ENCODE measurements at regions not wholly inside any gene's neighbourhood (a gene's known extent, or its start where the extent isn't known, plus 50 kb on each side); places are given as distances from the start of the nearest gene placed in this dataset.

DNA sequence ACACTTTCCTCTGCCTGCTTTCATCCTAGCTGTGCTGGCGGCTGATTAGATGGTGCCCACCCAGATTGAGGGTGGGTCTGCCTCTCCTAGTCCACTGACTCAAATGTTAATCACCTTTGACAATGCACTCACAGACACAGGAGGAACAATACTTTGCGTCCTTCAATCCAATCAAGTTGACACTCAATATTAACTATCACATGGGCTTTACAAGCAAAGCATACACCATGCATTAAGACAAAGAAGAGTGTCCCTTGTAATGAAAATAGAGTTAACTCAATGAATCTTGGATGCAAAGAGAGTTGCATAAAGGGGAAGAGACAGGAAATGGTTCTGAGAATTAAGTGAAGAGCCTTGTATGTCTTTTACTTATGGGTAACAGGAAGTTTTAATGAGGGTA lies 298.7 kb upstream of the BRINP1 start:
- WGBS (ENCODE audit: extremely low coverage, insufficient coverage, insufficient read length), result no CpG with 5 or more reads among the region's 2 CpGs

DNA sequence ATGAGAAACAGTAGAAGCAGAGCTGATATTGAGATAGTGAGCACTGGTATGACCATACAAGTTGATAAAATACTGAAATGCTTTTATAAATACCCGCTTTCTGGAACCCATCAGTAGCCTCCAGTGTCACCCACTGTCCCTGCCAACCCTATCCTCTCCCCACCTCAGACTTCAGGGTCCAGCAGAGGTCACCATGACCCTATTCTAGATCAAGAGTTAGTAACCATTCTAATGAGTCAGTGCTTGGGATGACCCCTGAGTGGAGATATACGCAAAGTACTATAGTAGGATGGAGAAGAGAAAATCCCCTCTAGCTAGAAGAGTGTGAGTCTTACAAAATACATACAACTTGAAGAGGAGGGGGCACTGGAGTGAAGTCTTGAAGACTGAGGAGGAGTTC lies 297.9 kb upstream of the BRINP1 start:
- Histone ChIP-seq H3K4me1 (ENCODE audit: control insufficient read depth in 1 of 2, insufficient read depth in 2 of 2, low read length in 2 of 2) (no peaks in the 10 kb centered on the region), H2AFZ (ENCODE audit: insufficient read depth, low read length, poor library complexity) (no peak overlapping the region), H3K4me2 (ENCODE audit: low read length) (no peak overlapping the region), H3K23ac (ENCODE audit: low read length) (no peak overlapping the region), H3K79me2 (ENCODE audit: control insufficient read depth, insufficient read depth, low read length, poor library complexity) (no peaks in the 10 kb centered on the region), H2BK12ac (ENCODE audit: low read length) (no peak overlapping the region), H4K8ac (ENCODE audit: low read depth, low read length) (no peak overlapping the region), H4K91ac (ENCODE audit: low read depth, low read length) (no peak overlapping the region), H2BK120ac (ENCODE audit: insufficient read depth, low read length, poor library complexity) (no peak overlapping the region), H2AK5ac (ENCODE audit: low read length) (no peak overlapping the region), H3K36me3 (ENCODE audit: control insufficient read depth in 1 of 2, insufficient read depth in 2 of 2, low read length in 2 of 2) (no peaks in the 10 kb centered on the region), H3K4ac (ENCODE audit: low read depth, low read length) (no peak overlapping the region), H3K4me3 (ENCODE audit: low read depth, low read length) (no peak overlapping the region), H3K27ac (ENCODE audit: low read depth, low read length) (no peak overlapping the region), H3K18ac (ENCODE audit: low read length) (no peak overlapping the region), H3K79me1 (ENCODE audit: low read length) (no peaks in the 10 kb centered on the region), H3K9me3 (ENCODE audit: insufficient read depth, low read depth, low read length) (no peaks in the 10 kb centered on the region), H4K12ac (ENCODE audit: low read depth, low read length) (no peak overlapping the region), H2BK5ac (ENCODE audit: low read depth, low read length, poor library complexity) (no peak overlapping the region), H3K9ac (ENCODE audit: low read length) (no peak overlapping the region), H3K27me3 (ENCODE audit: insufficient read depth, low read length) (no peaks in the 10 kb centered on the region), H3K14ac (ENCODE audit: low read length) (no peak overlapping the region)
- DNase-seq, result no peak
- WGBS (ENCODE audit: extremely low coverage, insufficient coverage, insufficient read length), result no CpG with 5 or more reads among the region's 2 CpGs

More for the DNA sequence above, 298.7 kb upstream of the BRINP1 start:
- H3K4me2 ChIP-seq (ENCODE audit: low read length), result no peak overlapping the region
- no peaks in the 10 kb centered on the region for H3K79me1 ChIP-seq (ENCODE audit: low read length)
- H3K79me2 ChIP-seq (ENCODE audit: control insufficient read depth, insufficient read depth, low read length, poor library complexity), result no peaks in the 10 kb centered on the region
- H2AFZ ChIP-seq (ENCODE audit: insufficient read depth, low read length, poor library complexity), result no peak overlapping the region
- no peaks in the 10 kb centered on the region for H3K36me3 ChIP-seq (ENCODE audit: control insufficient read depth in 1 of 2, insufficient read depth in 2 of 2, low read length in 2 of 2)
- H4K12ac ChIP-seq (ENCODE audit: low read depth, low read length), result no peak overlapping the region
- H3K4me1 ChIP-seq (ENCODE audit: control insufficient read depth in 1 of 2, insufficient read depth in 2 of 2, low read length in 2 of 2), result no peaks in the 10 kb centered on the region
- no peak overlapping the region for H2BK12ac ChIP-seq (ENCODE audit: low read length)
- no peak overlapping the region for H3K4ac ChIP-seq (ENCODE audit: low read depth, low read length)
- no peak overlapping the region for H3K14ac ChIP-seq (ENCODE audit: low read length)
- H3K9me3 ChIP-seq (ENCODE audit: insufficient read depth, low read depth, low read length), result no peaks in the 10 kb centered on the region
- H3K9ac ChIP-seq (ENCODE audit: low read length), result no peak overlapping the region
- H4K8ac ChIP-seq (ENCODE audit: low read depth, low read length), result no peak overlapping the region
- H3K18ac ChIP-seq (ENCODE audit: low read length), result no peak overlapping the region
- H2AK5ac ChIP-seq (ENCODE audit: low read length), result no peak overlapping the region
- no peak for DNase-seq
- H3K27me3 ChIP-seq (ENCODE audit: insufficient read depth, low read length), result no peaks in the 10 kb centered on the region
- H4K91ac ChIP-seq (ENCODE audit: low read depth, low read length), result no peak overlapping the region
- no peak overlapping the region for H3K23ac ChIP-seq (ENCODE audit: low read length)
- H2BK5ac ChIP-seq (ENCODE audit: low read depth, low read length, poor library complexity), result no peak overlapping the region
- H2BK120ac ChIP-seq (ENCODE audit: insufficient read depth, low read length, poor library complexity), result no peak overlapping the region
- H3K27ac ChIP-seq (ENCODE audit: low read depth, low read length), result no peak overlapping the region
- H3K4me3 ChIP-seq (ENCODE audit: low read depth, low read length), result no peak overlapping the region

DNA sequence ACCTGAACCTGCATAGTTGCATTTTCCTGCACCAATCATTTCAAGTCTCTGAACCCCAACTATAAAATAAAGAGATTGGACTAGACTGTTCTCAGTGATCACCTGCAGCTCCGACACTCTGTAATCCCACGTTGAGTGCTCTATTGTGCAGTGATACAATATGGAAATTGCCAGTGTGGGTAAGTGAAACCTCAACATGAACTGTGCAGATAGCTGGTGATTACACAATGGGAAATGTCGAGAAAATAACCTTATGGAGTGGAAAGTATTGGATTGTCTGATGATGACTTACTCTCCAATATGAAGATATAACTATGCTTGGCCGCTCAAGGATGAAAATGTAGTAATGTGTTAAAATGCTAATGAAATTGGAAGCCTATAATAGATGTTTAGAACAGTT lies 293.1 kb upstream of the BRINP1 start:
- Histone ChIP-seq H3K79me2 (ENCODE audit: control insufficient read depth, insufficient read depth, low read length, poor library complexity) (no peaks in the 10 kb centered on the region), H3K79me1 (ENCODE audit: low read length) (no peaks in the 10 kb centered on the region), H2BK120ac (ENCODE audit: insufficient read depth, low read length, poor library complexity) (no peak overlapping the region), H3K36me3 (ENCODE audit: control insufficient read depth in 1 of 2, insufficient read depth in 2 of 2, low read length in 2 of 2) (no peaks in the 10 kb centered on the region), H2AFZ (ENCODE audit: insufficient read depth, low read length, poor library complexity) (no peak overlapping the region), H4K91ac (ENCODE audit: low read depth, low read length) (no peak overlapping the region), H3K9me3 (ENCODE audit: insufficient read depth, low read depth, low read length) (no peaks in the 10 kb centered on the region), H2BK12ac (ENCODE audit: low read length) (no peak overlapping the region), H4K12ac (ENCODE audit: low read depth, low read length) (no peak overlapping the region), H3K4me2 (ENCODE audit: low read length) (no peak overlapping the region), H2BK5ac (ENCODE audit: low read depth, low read length, poor library complexity) (no peak overlapping the region), H3K4me1 (ENCODE audit: control insufficient read depth in 1 of 2, insufficient read depth in 2 of 2, low read length in 2 of 2) (no peaks in the 10 kb centered on the region), H3K23ac (ENCODE audit: low read length) (no peak overlapping the region), H3K18ac (ENCODE audit: low read length) (no peak overlapping the region), H2AK5ac (ENCODE audit: low read length) (no peak overlapping the region), H4K8ac (ENCODE audit: low read depth, low read length) (no peak overlapping the region), H3K9ac (ENCODE audit: low read length) (no peak overlapping the region), H3K4me3 (ENCODE audit: low read depth, low read length) (no peak overlapping the region), H3K27me3 (ENCODE audit: insufficient read depth, low read length) (no peaks in the 10 kb centered on the region), H3K4ac (ENCODE audit: low read depth, low read length) (no peak overlapping the region), H3K27ac (ENCODE audit: low read depth, low read length) (no peak overlapping the region), H3K14ac (ENCODE audit: low read length) (no peak overlapping the region)
- WGBS (ENCODE audit: extremely low coverage, insufficient coverage, insufficient read length), result no CpG with 5 or more reads among the region's 4 CpGs
- no peak for DNase-seq

DNA sequence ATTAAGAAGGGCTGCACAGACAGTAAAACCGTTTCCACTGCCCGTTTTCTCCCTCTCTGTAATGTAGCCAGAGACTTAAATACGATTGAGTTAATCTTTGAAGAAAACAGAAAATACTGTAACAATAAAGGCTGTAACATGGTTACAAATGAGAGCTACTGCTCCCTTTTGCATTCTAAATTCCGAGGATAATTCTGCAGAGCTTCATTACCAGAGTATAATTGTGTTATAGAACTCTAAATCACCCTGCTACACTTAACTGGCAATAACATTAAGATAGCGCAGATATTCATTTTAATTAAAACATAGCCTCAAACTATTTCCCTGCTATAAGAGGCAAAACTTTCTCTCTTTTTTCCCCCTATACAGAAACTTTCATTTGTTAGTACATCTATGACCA lies 283.7 kb upstream of the BRINP1 start:
- Histone ChIP-seq H3K14ac (ENCODE audit: low read length) (no peak overlapping the region), H4K12ac (ENCODE audit: low read depth, low read length) (no peak overlapping the region), H3K9me3 (ENCODE audit: insufficient read depth, low read depth, low read length) (no peaks in the 10 kb centered on the region), H2BK5ac (ENCODE audit: low read depth, low read length, poor library complexity) (no peak overlapping the region), H2AFZ (ENCODE audit: insufficient read depth, low read length, poor library complexity) (no peak overlapping the region), H2BK120ac (ENCODE audit: insufficient read depth, low read length, poor library complexity) (no peak overlapping the region), H2AK5ac (ENCODE audit: low read length) (no peak overlapping the region), H4K8ac (ENCODE audit: low read depth, low read length) (no peak overlapping the region), H3K79me1 (ENCODE audit: low read length) (no peaks in the 10 kb centered on the region), H4K91ac (ENCODE audit: low read depth, low read length) (no peak overlapping the region), H3K27me3 (ENCODE audit: insufficient read depth, low read length) (no peaks in the 10 kb centered on the region), H3K18ac (ENCODE audit: low read length) (no peak overlapping the region), H2BK12ac (ENCODE audit: low read length) (no peak overlapping the region), H3K79me2 (ENCODE audit: control insufficient read depth, insufficient read depth, low read length, poor library complexity) (no peaks in the 10 kb centered on the region), H3K9ac (ENCODE audit: low read length) (no peak overlapping the region), H3K4ac (ENCODE audit: low read depth, low read length) (no peak overlapping the region), H3K27ac (ENCODE audit: low read depth, low read length) (no peak overlapping the region), H3K36me3 (ENCODE audit: control insufficient read depth in 1 of 2, insufficient read depth in 2 of 2, low read length in 2 of 2) (no peaks in the 10 kb centered on the region), H3K23ac (ENCODE audit: low read length) (no peak overlapping the region), H3K4me3 (ENCODE audit: low read depth, low read length) (no peak overlapping the region), H3K4me2 (ENCODE audit: low read length) (no peak overlapping the region), H3K4me1 (ENCODE audit: control insufficient read depth in 1 of 2, insufficient read depth in 2 of 2, low read length in 2 of 2) (no peaks in the 10 kb centered on the region)
- DNase-seq, result no peak
- no CpG with 5 or more reads among the region's 5 CpGs for WGBS (ENCODE audit: extremely low coverage, insufficient coverage, insufficient read length)

DNA sequence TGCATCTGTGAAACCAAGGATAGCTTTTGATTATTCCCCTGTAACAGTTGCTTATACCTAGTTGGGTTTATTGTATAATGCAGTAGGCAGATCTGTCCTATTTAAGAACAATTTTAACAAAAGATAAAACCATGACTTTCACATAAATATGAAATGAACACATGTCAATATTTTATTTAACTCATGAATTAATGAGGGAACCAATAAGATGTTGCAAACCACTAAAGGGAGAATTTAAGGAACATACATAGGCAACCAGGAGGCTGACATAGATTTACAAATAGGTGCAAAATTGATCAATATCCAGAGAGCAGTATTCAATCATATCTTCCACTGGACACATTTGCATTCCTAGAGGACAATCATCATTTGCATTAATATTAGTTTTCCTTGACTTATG lies 280.0 kb upstream of the BRINP1 start:
- Histone ChIP-seq H4K12ac (ENCODE audit: low read depth, low read length) (no peak overlapping the region), H2AFZ (ENCODE audit: insufficient read depth, low read length, poor library complexity) (no peak overlapping the region), H3K79me2 (ENCODE audit: control insufficient read depth, insufficient read depth, low read length, poor library complexity) (no peaks in the 10 kb centered on the region), H3K27ac (ENCODE audit: low read depth, low read length) (no peak overlapping the region), H3K4me2 (ENCODE audit: low read length) (no peak overlapping the region), H3K23ac (ENCODE audit: low read length) (no peak overlapping the region), H3K4me1 (ENCODE audit: control insufficient read depth in 1 of 2, insufficient read depth in 2 of 2, low read length in 2 of 2) (no peaks in the 10 kb centered on the region), H4K8ac (ENCODE audit: low read depth, low read length) (no peak overlapping the region), H2BK5ac (ENCODE audit: low read depth, low read length, poor library complexity) (no peak overlapping the region), H3K36me3 (ENCODE audit: control insufficient read depth in 1 of 2, insufficient read depth in 2 of 2, low read length in 2 of 2) (no peaks in the 10 kb centered on the region), H2AK5ac (ENCODE audit: low read length) (no peak overlapping the region), H2BK12ac (ENCODE audit: low read length) (no peak overlapping the region), H3K14ac (ENCODE audit: low read length) (no peak overlapping the region), H4K91ac (ENCODE audit: low read depth, low read length) (no peak overlapping the region), H3K9ac (ENCODE audit: low read length) (no peak overlapping the region), H3K79me1 (ENCODE audit: low read length) (no peaks in the 10 kb centered on the region), H3K9me3 (ENCODE audit: insufficient read depth, low read depth, low read length) (no peaks in the 10 kb centered on the region), H3K18ac (ENCODE audit: low read length) (no peak overlapping the region), H3K4ac (ENCODE audit: low read depth, low read length) (no peak overlapping the region), H3K27me3 (ENCODE audit: insufficient read depth, low read length) (no peaks in the 10 kb centered on the region), H3K4me3 (ENCODE audit: low read depth, low read length) (no peak overlapping the region), H2BK120ac (ENCODE audit: insufficient read depth, low read length, poor library complexity) (no peak overlapping the region)
- DNase-seq, result no peak

Data from trophoblast cell (in vitro differentiated cells and primary cell).